Stimulated activated naive CD8-positive, alpha-beta T cell treated with anti-CD3 and anti-CD28 coated beads, Interleukin-15, Interleukin-2, amounts not matched to agents 100 U/mL and 50 U/mL, for 24 hours (primary cell): ENCODE measurements at regions not wholly inside any gene's neighbourhood (a gene's known extent, or its start where the extent isn't known, plus 50 kb on each side); places are given as distances from the start of the nearest gene placed in this dataset.
"Not testable (repeated sequence)": the region's sequence is repeated elsewhere in the genome, so short reads cannot be mapped to it uniquely, and the experiment has no call there.

Experiments used
- ATAC-seq: fragments of 150-1000 bp; cut with Tn5 transposase; one replicate; pipeline ENCODE4 v1.10.0; 2021
- DNase-seq: peaks from one replicate; pipeline ENCODE4 v3.0.0; 2021

GRCh38 chr2:238521002-238521401 lies 94.3 kb downstream of the ASB1 start:
- no peak for DNase-seq
- ATAC-seq = no peak

- DNase-seq (no peak), ATAC-seq (no peak)
Observed at GRCh38 chr2:238521870-238522269, 95.1 kb downstream of the ASB1 start.

GRCh38 chr2:238523158-238524110 lies 96.7 kb downstream of the ASB1 start:
- ATAC-seq (no peak), DNase-seq (no peak)

- no peak for DNase-seq
- no peak for ATAC-seq
Observed at GRCh38 chr2:238524426-238524983, 97.8 kb downstream of the ASB1 start.

GRCh38 chr2:238525990-238526389 lies 99.3 kb downstream of the ASB1 start:
- ATAC-seq (no peak), DNase-seq (no peak)

GRCh38 chr2:238527565-238527964 lies 100.8 kb downstream of the ASB1 start:
- no peak for ATAC-seq
- no peak for DNase-seq

- DNase-seq (no peak), ATAC-seq (no peak)
Observed at GRCh38 chr2:238528953-238529781, 102.4 kb downstream of the ASB1 start.

- ATAC-seq, DNase-seq: not testable (repeated sequence)
Observed at GRCh38 chr2:238531017-238531645, 104.4 kb downstream of the ASB1 start.

- DNase-seq, ATAC-seq: not testable (repeated sequence)
Observed at GRCh38 chr2:238543732-238544131, 117.0 kb downstream of the ASB1 start.

GRCh38 chr2:238548902-238549462 lies 122.3 kb downstream of the ASB1 start:
- ATAC-seq = no peak
- no peak for DNase-seq

GRCh38 chr2:238549866-238550265 lies 123.1 kb downstream of the ASB1 start:
- no peak for DNase-seq
- no peak for ATAC-seq

GRCh38 chr2:238551091-238551490 lies 124.4 kb downstream of the ASB1 start:
- DNase-seq = no peak
- no peak for ATAC-seq

- no peak for DNase-seq
- ATAC-seq = no peak
Observed at GRCh38 chr2:238552226-238552625, 125.5 kb downstream of the ASB1 start.

- DNase-seq = no peak
- ATAC-seq = no peak
Observed at GRCh38 chr2:238553159-238553558, 126.4 kb downstream of the ASB1 start.

GRCh38 chr2:238554468-238555315 lies 128.0 kb downstream of the ASB1 start:
- ATAC-seq (no peak), DNase-seq (no peak)

GRCh38 chr2:238555786-238556542 lies 129.2 kb downstream of the ASB1 start:
- no peak for ATAC-seq
- DNase-seq = no peak

- DNase-seq = no peak
- no peak for ATAC-seq
Observed at GRCh38 chr2:238557431-238557830, 130.7 kb downstream of the ASB1 start.

- ATAC-seq (no peak), DNase-seq (no peak)
Observed at GRCh38 chr2:238557936-238558335, 131.2 kb downstream of the ASB1 start.

- ATAC-seq = no peak
- DNase-seq = no peak
Observed at GRCh38 chr2:238558456-238559099, 131.9 kb downstream of the ASB1 start.

GRCh38 chr2:238560234-238560633 lies 133.5 kb downstream of the ASB1 start:
- DNase-seq = no peak
- ATAC-seq = no peak
